Stimulated activated naive CD8-positive, alpha-beta T cell treated with anti-CD3 and anti-CD28 coated beads, Interleukin-15, amount 100 ng/mL, for 72 hours (primary cell): ENCODE measurements at regions not wholly inside any gene's neighbourhood (a gene's known extent, or its start where the extent isn't known, plus 50 kb on each side); places are given as distances from the start of the nearest gene placed in this dataset.

Experiments
- ATAC-seq: fragments of 150-1000 bp; cut with Tn5 transposase; 2 replicates; pipeline ENCODE4 v1.10.0; 2021; ENCODE audit warnings: mild to moderate bottlenecking, moderate library complexity
- DNase-seq, 2 donors: peaks; one replicate each; pipeline ENCODE4 v3.0.0; 2021 to 2022
- H3K27ac Mint-ChIP-seq, 2 donors: one replicate each; pipeline ENCODE4 v1.8.0; 2022; ENCODE audit warnings: mild to moderate bottlenecking in 2 of 2, mixed read lengths in 2 of 2, moderate library complexity in 2 of 2
- H3K27me3 Mint-ChIP-seq: one replicate; pipeline ENCODE4 v1.8.0; 2022; ENCODE audit warnings: mixed read lengths
- H3K4me1 Mint-ChIP-seq: one replicate; pipeline ENCODE4 v1.8.0; 2022; ENCODE audit warnings: mild to moderate bottlenecking, mixed read lengths
- H3K4me3 Mint-ChIP-seq, 2 donors: one replicate each; pipeline ENCODE4 v1.8.0; 2022; ENCODE audit warnings: mild to moderate bottlenecking in 2 of 2, mixed read lengths in 2 of 2, moderate library complexity in 1 of 2
- H3K9me3 Mint-ChIP-seq, 2 donors: one replicate each; pipeline ENCODE4 v1.8.0; 2022; ENCODE audit warnings: mixed read lengths in 2 of 2

DNA sequence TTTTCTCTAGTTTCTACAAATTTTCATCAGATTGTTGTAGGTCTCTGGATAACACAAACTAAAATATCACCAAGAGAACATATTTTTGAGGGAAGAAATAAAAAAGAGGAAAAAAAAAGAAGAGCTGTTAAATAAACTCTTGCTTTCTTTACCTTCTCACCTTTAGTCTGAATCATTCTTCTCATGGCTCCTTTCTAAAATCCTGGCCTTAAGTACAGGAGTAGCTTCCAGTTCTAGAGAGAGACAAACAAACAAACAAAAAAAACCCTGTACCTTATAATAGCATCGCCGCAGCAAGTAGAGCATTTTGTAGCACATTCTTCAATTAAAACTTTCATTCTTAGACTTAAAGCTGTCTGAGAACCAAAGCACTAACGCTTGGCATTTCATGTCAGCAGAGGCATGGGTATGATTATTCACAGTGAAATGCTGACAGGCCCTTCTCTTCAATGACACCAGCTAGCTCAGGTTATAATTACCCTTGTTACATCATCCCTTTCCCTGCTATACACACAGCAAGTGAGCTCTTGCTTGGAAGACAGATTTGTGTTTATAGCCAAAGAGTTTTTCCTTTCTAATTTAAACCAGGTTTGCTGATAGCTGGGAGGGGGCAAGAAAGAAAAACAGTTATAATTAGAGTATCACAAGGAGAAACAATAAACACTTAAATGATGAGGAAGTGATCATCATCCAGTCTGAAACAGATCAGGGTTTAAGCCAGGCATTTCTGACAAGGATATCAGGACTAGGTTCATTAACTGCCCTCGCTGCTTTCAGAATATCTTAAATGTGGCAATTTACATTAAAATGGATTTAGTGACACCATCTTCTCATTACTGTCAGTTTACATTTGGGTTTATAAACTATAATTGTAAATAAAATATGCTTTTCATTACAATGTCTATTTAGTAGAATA lies 510.9 kb upstream of the ZNF608 start:
- no peak overlapping the region for H3K4me3 Mint-ChIP-seq
- peaks cover 8 to 14% of the 10 kb centered on the region in 2 donors for H3K9me3 Mint-ChIP-seq
- H3K27ac Mint-ChIP-seq: no peak overlapping the region
- no peaks in the 10 kb centered on the region for H3K27me3 Mint-ChIP-seq
- DNase-seq: no peak
- no peaks in the 10 kb centered on the region for H3K4me1 Mint-ChIP-seq
- no peak for ATAC-seq

DNA sequence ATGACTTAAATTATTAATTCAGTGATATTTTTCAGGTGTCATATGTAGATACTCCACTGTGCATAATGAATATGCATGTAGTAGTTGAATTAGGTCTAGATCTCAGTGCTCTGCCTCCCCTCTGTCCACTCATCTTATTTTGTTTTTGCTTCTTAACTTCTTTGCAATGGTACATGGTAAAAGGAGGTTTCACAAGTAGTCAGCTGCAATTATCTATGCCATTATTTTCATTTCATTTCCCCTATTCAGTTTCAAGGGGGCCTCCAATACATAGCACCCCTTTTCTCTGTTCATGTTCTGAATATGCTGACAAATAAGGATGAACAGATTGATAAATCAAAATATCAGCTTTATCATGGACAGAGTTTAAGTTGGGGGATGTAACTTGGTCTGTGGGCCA lies 511.6 kb upstream of the ZNF608 start:
- no peak for ATAC-seq

DNA sequence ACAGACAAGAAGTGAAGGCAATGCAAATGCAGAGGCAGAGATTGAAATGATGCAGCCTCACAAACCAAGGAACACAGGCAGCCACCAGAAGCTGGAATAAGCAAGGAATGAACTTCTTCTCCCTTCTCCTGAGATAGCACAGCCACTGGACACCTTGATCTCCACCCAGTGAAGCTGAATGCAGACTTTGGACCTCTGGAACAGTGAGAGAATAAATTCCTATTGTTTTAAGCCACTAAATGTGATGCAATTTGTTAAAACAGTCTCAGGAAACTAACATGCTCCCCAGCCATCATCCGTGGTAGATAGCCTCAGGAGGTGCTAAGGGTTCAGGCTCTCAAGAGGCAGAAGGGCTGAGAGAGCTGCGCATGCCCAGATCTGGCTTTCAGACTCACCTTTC lies 512.2 kb upstream of the ZNF608 start:
- Mint-ChIP-seq H3K27ac (no peak overlapping the region), H3K9me3 (peaks cover 9 to 11% of the 10 kb centered on the region in 2 donors), H3K4me1 (no peaks in the 10 kb centered on the region), H3K4me3 (no peak overlapping the region), H3K27me3 (no peaks in the 10 kb centered on the region)
- DNase-seq: no peak
- ATAC-seq: no peak

More for the DNA sequence above, 511.6 kb upstream of the ZNF608 start:
- Mint-ChIP-seq H3K9me3 (peaks cover 8 to 12% of the 10 kb centered on the region in 2 donors), H3K4me3 (no peak overlapping the region), H3K27me3 (no peaks in the 10 kb centered on the region), H3K27ac (no peak overlapping the region), H3K4me1 (no peaks in the 10 kb centered on the region)
- DNase-seq: no peak

DNA sequence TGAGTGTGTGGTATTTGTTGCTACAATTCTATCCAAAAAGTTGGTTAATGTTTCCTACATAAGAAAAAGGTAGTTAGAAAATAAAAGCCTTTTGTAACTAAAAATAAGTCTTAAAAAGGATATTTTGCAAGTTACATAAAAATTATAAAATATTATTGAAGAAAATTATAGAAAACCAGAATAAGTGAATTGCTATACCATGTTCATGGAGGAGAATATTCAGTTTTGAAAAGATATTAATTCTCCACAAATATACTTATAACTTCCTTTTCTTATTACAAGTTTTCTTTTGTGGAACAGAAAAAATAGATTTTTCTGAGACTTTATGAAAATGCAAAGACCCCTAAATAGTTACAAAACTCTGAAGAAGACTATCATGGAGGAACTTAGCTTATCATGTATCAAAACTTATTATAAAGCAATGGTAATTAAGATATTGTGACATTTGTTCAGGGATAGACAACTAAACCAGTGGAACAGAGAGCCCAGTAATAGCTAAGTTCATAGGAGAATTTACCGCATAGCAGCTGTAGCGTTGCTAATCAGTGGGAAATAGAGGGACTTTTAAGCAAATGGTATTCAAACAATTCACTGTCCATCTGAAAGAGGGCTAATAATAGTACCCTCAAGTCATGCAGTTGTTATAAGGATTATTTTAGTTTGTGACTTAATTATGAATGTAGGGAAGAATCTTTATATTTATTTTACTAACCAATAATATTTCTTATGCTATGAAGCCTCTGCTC lies 515.2 kb upstream of the ZNF608 start:
- ATAC-seq (no peak), DNase-seq (no peak)
- H3K27me3 Mint-ChIP-seq: no peaks in the 10 kb centered on the region

DNA sequence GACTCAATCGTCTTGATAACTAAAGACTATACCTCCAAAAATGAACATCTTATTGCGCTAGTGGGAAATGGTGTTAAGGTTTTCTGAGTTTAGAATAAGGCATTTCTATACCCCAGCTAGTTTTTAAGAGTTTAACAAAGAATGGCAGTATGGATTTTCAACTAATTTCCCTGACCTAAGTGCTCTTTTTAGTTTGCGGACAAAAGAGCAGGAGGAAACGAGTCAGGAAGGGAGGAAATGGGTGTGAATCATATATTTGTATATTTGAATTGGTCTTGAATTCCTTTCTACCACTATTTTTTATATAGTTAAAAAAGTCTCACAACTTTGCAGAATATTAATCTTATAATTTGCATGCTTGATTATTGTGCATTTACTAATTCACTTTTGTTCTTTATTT lies 516.3 kb upstream of the ZNF608 start:
- Mint-ChIP-seq H3K4me1 (no peaks in the 10 kb centered on the region), H3K9me3 (peaks cover 4 to 10% of the 10 kb centered on the region in 2 donors), H3K27me3 (no peaks in the 10 kb centered on the region), H3K4me3 (no peak overlapping the region), H3K27ac (no peak overlapping the region)
- ATAC-seq: no peak
- DNase-seq: no peak

More for the DNA sequence above, 515.2 kb upstream of the ZNF608 start:
- H3K4me1 Mint-ChIP-seq: no peaks in the 10 kb centered on the region
- H3K9me3 Mint-ChIP-seq: peaks cover 4 to 10% of the 10 kb centered on the region in 2 donors
- no peak overlapping the region for H3K4me3 Mint-ChIP-seq
- H3K27ac Mint-ChIP-seq: no peak overlapping the region

DNA sequence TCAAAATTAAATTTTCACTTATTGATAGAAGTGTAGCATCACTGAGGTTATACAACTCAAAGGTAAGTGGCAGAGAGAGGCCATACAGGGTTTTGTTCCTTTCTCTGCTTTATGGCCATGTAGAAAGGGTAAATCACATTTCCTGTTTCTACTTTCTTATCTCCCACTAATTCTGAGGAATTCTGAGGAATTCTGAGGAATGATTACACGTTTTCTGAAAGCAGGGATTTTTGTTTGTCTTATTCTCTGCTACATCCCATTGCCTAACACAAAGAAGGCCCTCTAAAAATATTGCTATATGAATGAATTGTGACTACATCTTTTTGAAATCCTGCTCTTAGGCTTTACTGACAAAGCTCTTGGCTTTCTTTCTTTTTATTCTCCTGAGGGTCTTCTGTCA lies 516.9 kb upstream of the ZNF608 start:
- ATAC-seq: no peak
- Mint-ChIP-seq H3K4me3 (no peak overlapping the region), H3K9me3 (peaks cover 4 to 10% of the 10 kb centered on the region in 2 donors), H3K27ac (no peak overlapping the region), H3K4me1 (no peaks in the 10 kb centered on the region), H3K27me3 (no peaks in the 10 kb centered on the region)
- no peak for DNase-seq

DNA sequence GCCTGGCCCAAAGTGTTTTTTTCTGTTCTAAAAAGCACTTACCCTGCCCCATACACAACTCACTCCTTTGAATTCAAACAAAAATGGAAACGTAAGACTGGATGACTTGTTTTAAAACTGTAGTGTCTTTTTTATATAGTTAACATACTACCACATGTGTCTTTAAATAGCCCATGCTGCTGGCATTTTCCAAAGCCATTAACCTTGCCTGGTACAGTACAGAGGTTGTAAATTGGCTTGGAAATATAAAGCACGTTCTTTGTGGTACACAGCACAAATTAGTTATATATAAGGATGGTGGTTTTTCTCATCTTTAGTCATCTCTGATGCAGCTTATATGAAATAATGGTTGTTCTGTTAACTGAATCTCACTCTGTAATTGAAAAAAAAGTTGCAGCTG lies 519.7 kb upstream of the ZNF608 start:
- DNase-seq (no peak), ATAC-seq (no peak)
- Mint-ChIP-seq H3K4me1 (no peaks in the 10 kb centered on the region), H3K4me3 (no peak overlapping the region), H3K27ac (no peak overlapping the region), H3K9me3 (peaks cover 4 to 10% of the 10 kb centered on the region in 2 donors), H3K27me3 (no peaks in the 10 kb centered on the region)

DNA sequence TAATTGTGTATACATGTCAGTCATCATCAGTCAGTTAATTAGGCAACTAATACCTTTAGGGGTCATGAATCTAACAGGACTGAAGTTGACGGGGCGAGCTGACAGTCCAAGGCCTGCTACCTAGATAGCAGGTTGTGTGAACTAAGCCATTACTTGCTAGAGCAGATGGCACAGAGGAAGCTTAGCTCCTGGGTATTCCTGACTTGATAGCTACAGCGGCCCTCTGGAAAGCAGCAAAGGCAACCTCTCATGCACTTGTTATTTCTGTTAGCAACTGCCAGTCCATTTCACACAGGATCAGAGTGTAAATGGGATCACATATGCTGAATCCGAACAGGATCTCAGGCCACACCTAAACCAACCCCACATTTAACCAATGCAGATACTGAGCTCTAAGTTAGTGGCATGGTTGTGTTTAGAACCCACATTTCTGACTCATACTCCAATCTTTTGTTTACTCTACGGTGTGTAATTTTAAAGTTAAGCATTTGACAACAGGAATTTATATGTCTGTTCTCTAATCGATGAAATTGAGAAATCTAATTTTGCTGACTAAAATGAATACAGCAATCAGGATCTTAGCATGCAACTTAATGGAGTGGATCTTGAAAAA lies 521.3 kb upstream of the ZNF608 start:
- ATAC-seq (no peak), DNase-seq (no peak)
- H3K9me3 Mint-ChIP-seq: peaks cover 7 to 10% of the 10 kb centered on the region in 2 donors
- H3K27me3 Mint-ChIP-seq: no peaks in the 10 kb centered on the region
- H3K4me3 Mint-ChIP-seq: no peak overlapping the region
- H3K27ac Mint-ChIP-seq: no peak overlapping the region
- H3K4me1 Mint-ChIP-seq: no peaks in the 10 kb centered on the region

DNA sequence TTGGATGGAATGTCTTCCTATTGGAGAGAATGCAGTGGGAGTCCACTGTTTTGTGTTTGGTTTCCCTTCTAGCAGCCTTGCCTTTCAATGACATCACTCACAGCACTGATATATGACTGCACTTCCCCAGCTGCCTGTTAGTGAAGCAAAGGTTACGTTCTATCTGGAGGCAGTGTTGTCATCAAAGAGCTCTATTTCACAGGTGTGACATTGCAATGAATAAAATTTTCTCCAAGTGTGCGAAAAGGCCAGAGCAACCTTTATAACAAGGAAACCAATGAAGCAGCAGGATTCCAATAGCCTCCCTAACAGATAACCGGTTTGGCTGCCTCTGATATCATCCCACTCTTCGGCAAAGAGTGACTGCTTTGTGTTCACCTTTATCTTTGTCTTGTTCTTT lies 523.5 kb upstream of the ZNF608 start:
- H3K27ac Mint-ChIP-seq: no peak overlapping the region
- no peaks in the 10 kb centered on the region for H3K4me1 Mint-ChIP-seq
- DNase-seq (no peak), ATAC-seq (no peak)
- no peaks in the 10 kb centered on the region for H3K27me3 Mint-ChIP-seq
- peaks cover 4 to 16% of the 10 kb centered on the region in 2 donors for H3K9me3 Mint-ChIP-seq
- H3K4me3 Mint-ChIP-seq: no peak overlapping the region

DNA sequence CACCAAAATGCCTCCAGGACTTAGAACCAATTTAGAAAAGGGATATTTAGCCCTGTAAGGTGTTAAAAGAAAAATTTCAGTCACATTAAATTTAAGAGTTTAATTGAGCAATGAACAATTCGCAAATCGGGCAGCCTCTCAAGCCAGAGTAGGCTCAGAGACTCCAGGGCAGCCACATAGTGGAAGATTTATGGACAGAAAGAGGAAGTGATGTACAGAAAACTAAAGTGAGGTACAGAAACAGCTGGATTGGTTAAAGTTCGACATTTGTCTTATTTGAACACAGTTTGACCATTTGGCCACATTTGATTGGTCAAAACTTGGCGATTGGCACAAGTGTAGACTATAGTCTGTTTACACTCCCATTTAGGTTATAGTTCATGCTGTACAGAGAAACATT lies 525.9 kb upstream of the ZNF608 start:
- no peak for ATAC-seq

DNA sequence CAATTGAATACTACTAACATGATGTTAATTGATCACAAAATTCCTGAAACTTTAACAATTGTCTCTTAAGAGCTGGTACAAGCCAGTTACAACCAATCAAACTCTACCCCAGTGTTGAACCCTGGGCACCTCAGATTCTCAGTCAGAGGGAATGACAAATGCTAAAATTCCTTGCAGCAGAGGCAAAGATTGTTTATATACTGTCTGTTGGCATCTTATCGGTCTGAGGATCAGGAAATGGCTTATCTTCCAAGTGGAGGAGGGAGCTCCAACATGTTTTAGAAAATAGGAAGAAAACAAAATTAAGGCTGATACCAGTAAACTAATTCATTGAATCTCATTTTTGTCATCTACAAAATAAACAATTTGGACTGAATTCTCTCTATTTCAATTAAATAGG lies 527.8 kb upstream of the ZNF608 start:
- Mint-ChIP-seq H3K27me3 (no peaks in the 10 kb centered on the region), H3K9me3 (peaks cover 4 to 7% of the 10 kb centered on the region in 2 donors), H3K27ac (no peak overlapping the region), H3K4me1 (no peaks in the 10 kb centered on the region), H3K4me3 (no peak overlapping the region)
- ATAC-seq: no peak
- DNase-seq: no peak

More for the DNA sequence above, 525.9 kb upstream of the ZNF608 start:
- no peaks in the 10 kb centered on the region for H3K27me3 Mint-ChIP-seq
- no peaks in the 10 kb centered on the region for H3K4me1 Mint-ChIP-seq
- DNase-seq: no peak
- no peak overlapping the region for H3K4me3 Mint-ChIP-seq
- H3K9me3 Mint-ChIP-seq: peaks cover 4 to 7% of the 10 kb centered on the region in 2 donors
- no peak overlapping the region for H3K27ac Mint-ChIP-seq

DNA sequence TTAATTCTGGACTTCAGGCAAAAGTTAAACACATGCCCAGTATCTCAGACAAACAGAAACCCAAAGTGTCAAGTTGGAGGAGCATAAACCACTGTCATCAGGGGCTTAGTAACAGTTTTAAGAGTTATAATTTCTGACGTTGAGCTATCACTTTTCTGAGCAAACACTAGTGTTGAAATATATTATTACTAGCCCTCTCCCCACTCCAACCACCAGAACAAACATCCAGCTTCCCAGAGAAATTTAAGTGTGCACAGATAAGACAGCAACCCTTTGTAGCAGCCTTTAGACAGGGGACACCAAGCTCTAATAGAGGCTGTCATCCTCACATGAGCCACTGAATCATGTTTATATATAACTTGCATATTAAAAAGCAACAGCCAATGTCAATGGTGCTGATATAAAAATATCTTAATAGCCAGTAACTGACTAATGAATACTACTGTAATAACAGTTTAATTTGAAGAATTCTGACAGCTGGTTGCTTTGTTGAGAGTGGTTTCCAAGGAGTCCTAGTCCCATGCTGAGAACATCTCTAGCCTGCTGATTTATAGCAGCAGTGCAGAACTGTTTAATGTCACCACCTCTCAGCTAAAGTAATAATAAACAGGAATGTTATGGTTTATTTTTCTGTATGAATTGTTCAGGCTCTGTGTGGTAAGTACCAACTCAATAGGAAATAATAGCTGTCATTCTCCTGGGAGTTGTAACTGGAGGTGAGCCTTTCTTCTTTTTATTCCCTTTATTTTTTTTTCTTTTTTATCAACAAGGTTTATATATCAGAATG lies 528.7 kb upstream of the ZNF608 start:
- no peak overlapping the region for H3K4me3 Mint-ChIP-seq
- H3K4me1 Mint-ChIP-seq: no peaks in the 10 kb centered on the region
- H3K27ac Mint-ChIP-seq: peak overlapping the region in 1 of 2 donors; percentile 57
- peaks cover 4 to 7% of the 10 kb centered on the region in 2 donors for H3K9me3 Mint-ChIP-seq
- ATAC-seq (no peak), DNase-seq (no peak)
- H3K27me3 Mint-ChIP-seq: no peaks in the 10 kb centered on the region

DNA sequence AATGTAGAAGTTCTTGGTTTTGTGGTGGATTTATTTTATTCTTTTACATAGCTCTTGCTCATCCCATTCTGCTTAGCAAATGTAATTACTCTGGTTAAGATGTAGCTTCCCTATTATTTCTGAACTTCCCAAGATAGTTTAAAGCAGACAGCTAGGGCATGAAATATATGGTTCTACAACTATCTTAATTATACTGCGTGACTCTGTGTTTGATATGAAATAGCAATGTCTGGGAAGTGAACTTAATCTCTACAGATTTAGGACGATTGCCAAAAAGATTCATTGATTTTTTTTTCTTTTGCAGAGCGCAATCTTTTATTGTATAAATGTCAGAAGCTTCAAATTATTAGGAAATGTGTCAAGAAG lies 529.3 kb upstream of the ZNF608 start:
- H3K27ac Mint-ChIP-seq: no peak overlapping the region
- no peaks in the 10 kb centered on the region for H3K4me1 Mint-ChIP-seq
- H3K27me3 Mint-ChIP-seq: no peaks in the 10 kb centered on the region
- no peak overlapping the region for H3K4me3 Mint-ChIP-seq
- ATAC-seq: no peak
- DNase-seq: no peak
- peaks cover 4 to 7% of the 10 kb centered on the region in 2 donors for H3K9me3 Mint-ChIP-seq

DNA sequence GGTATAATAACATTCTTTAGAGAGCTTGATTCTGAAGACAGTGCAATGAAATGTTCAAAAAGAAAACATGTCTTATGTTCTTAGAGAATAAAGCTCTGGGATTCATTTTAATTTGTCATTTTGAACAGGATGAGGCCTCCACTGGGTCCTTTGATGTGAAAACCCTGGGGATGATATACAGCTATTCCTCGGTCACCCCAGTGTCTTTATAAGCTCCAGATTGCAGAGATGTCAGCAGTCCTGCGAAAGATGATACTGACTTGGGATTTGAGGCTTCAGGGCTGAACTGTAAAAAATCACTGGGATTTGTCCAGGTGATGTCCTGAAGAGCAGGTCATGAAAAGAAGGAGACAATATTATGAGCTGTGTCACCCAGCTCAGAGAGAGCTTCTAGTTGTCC lies 529.7 kb upstream of the ZNF608 start:
- DNase-seq (no peak), ATAC-seq (no peak)
- H3K9me3 Mint-ChIP-seq: peaks cover 3 to 7% of the 10 kb centered on the region in 2 donors
- no peak overlapping the region for H3K4me3 Mint-ChIP-seq
- H3K4me1 Mint-ChIP-seq: no peaks in the 10 kb centered on the region
- H3K27ac Mint-ChIP-seq: no peak overlapping the region
- no peaks in the 10 kb centered on the region for H3K27me3 Mint-ChIP-seq

DNA sequence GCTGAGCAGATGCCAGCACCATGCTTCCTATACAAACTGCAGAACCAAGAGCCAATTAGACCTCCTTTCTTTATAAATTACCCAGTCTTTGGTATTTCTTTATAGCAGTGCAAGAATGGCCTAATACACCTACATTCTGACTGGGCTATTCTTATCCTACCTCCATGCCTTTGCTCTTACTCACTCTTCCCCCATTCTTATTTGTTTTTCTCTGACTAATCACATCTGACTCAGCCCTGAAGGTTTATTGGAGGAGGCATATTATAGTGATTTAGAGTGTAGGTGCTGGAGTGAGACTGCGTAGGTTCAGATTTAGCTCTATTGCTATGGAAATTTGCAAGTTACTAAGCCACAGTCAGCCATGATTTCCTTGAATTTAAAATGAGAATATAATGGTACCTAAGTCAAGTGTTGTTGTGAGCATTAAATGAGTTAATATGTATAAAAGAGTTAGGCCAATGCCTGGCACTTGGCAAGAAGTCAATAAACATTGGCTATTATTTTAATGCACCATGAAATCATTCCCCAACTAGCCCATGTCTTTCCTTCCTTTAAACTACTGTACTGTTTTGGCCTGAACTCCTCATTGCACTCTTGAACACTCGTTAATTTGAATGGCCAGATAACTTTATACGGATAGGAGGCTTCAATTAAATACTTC lies 531.2 kb upstream of the ZNF608 start:
- no peak overlapping the region for H3K27ac Mint-ChIP-seq
- no peak for DNase-seq

More for the DNA sequence above, 531.2 kb upstream of the ZNF608 start:
- H3K27me3 Mint-ChIP-seq: no peaks in the 10 kb centered on the region
- peaks cover 0 to 7% of the 10 kb centered on the region in 2 donors for H3K9me3 Mint-ChIP-seq
- no peak overlapping the region for H3K4me3 Mint-ChIP-seq
- no peaks in the 10 kb centered on the region for H3K4me1 Mint-ChIP-seq
- no peak for ATAC-seq
